ENCODE measurements at regions not wholly inside any gene's neighbourhood (a gene's known extent, or its start where the extent isn't known, plus 50 kb on each side); places are given as distances from the start of the nearest gene placed in this dataset.
"Not testable (repeated sequence)": the region's sequence is repeated elsewhere in the genome, so short reads cannot be mapped to it uniquely, and the experiment has no call there.

- no peak overlapping the region for H3K27ac ChIP-seq (ENCODE audit: low read depth in 1 of 2, low read length in 2 of 2)
- ChIA-PET POLR2A (no interaction called here), CTCF (interaction anchor here (1.3 kb wide), 1 partner anchor 19 kb away, joined by 3 read pairs; no protein-coding TSS in a partner anchor)
- H3K9me3 ChIP-seq (ENCODE audit: control insufficient read depth in 1 of 2, insufficient read depth in 1 of 2, low read length in 2 of 2), result no peaks in the 10 kb centered on the region
- Mint-ChIP-seq H3K27me3 (no peaks in the 10 kb centered on the region), H3K36me3 (ENCODE audit: low read depth) (no peaks in the 10 kb centered on the region), H3K9me3 (no peaks in the 10 kb centered on the region), H3K27ac (no peak overlapping the region), H3K4me3 (no peak overlapping the region), H3K4me1 (ENCODE audit: low read depth) (peaks cover 5% of the 10 kb centered on the region)
- TF ChIP-seq CTCF (IDR thresholded peaks at IDR 0.05), result no peak
- DNase-seq (no peak), ATAC-seq (ENCODE audit: poor library complexity) (no peak)
- H3K4me1 ChIP-seq (ENCODE audit: insufficient read depth, low read length), result no peaks in the 10 kb centered on the region
- H3K36me3 ChIP-seq (ENCODE audit: insufficient read depth, low read length), result no peaks in the 10 kb centered on the region
- no peak overlapping the region for H3K4me3 ChIP-seq (ENCODE audit: low read length)
- H3K27me3 ChIP-seq (ENCODE audit: control insufficient read depth in 1 of 2, insufficient read depth in 2 of 2, low read length in 2 of 2), result no peaks in the 10 kb centered on the region
- intact Hi-C loops (cut with DNase I, micrococcal nuclease), result no loop called here
These were observed 80.7 kb upstream of the EOMES start for GRCh38 chr3:27802849-27803248.

GRCh38 chr3:27805282-27805681 lies 83.2 kb upstream of the EOMES start:
- DNase-seq, result peak in 1 of 14 experiments; percentile 9
- H3K27ac Mint-ChIP-seq, result no peak overlapping the region
- Histone ChIP-seq H3K27me3 (ENCODE audit: control insufficient read depth in 1 of 2, insufficient read depth in 2 of 2, low read length in 2 of 2) (no peaks in the 10 kb centered on the region), H3K9me3 (ENCODE audit: control insufficient read depth in 1 of 2, insufficient read depth in 1 of 2, low read length in 2 of 2) (no peaks in the 10 kb centered on the region), H3K4me3 (ENCODE audit: low read length) (no peak overlapping the region), H3K4me1 (ENCODE audit: insufficient read depth, low read length) (no peaks in the 10 kb centered on the region), H3K27ac (ENCODE audit: low read depth in 1 of 2, low read length in 2 of 2) (no peak overlapping the region), H3K36me3 (ENCODE audit: insufficient read depth, low read length) (no peaks in the 10 kb centered on the region)
- H3K9me3 Mint-ChIP-seq, result no peaks in the 10 kb centered on the region
- CTCF ChIA-PET, result no interaction called here
- peaks cover 5% of the 10 kb centered on the region for H3K4me1 Mint-ChIP-seq (ENCODE audit: low read depth)
- POLR2A ChIA-PET, result no interaction called here
- H3K4me3 Mint-ChIP-seq, result no peak overlapping the region
- no peaks in the 10 kb centered on the region for H3K27me3 Mint-ChIP-seq
- intact Hi-C loops (cut with DNase I, micrococcal nuclease), result no loop called here
- no peaks in the 10 kb centered on the region for H3K36me3 Mint-ChIP-seq (ENCODE audit: low read depth)
- TF ChIP-seq CTCF (IDR thresholded peaks at IDR 0.05), result no peak
- no peak for ATAC-seq (ENCODE audit: poor library complexity)

GRCh38 chr3:27813255-27813654 lies 91.1 kb upstream of the EOMES start:
- H3K27me3 Mint-ChIP-seq, result no peaks in the 10 kb centered on the region

DNA sequence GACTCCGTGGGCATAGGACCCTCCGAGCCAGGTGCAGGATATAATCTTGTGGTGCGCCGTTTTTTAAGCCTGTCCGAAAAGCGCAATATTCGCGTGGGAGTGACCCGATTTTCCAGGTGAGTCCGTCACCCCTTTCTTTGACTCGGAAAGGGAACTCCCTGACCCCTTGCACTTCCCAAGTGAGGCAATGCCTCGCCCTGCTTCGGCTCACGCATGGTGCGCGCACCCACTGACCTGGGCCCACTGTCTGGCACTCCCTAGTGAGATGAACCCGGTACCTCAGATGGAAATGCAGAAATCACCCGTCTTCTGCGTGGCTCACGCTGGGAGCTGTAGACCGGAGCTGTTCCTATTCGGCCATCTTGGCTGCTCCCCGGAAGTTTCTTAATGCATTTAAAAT lies 99.5 kb upstream of the EOMES start:
- H3K4me1 ChIP-seq (ENCODE audit: insufficient read depth, low read length); H3K9me3 Mint-ChIP-seq; ATAC-seq (ENCODE audit: poor library complexity); H3K36me3 ChIP-seq (ENCODE audit: insufficient read depth, low read length); H3K4me3 Mint-ChIP-seq; H3K27ac ChIP-seq (ENCODE audit: low read depth in 1 of 2, low read length in 2 of 2); POLR2A ChIA-PET; intact Hi-C loops (cut with DNase I, micrococcal nuclease); H3K9me3 ChIP-seq (ENCODE audit: control insufficient read depth in 1 of 2, insufficient read depth in 1 of 2, low read length in 2 of 2); H3K4me1 Mint-ChIP-seq (ENCODE audit: low read depth); CTCF ChIA-PET; DNase-seq; H3K27me3 Mint-ChIP-seq; H3K27me3 ChIP-seq (ENCODE audit: control insufficient read depth in 1 of 2, insufficient read depth in 2 of 2, low read length in 2 of 2); H3K27ac Mint-ChIP-seq; H3K36me3 Mint-ChIP-seq (ENCODE audit: low read depth); H3K4me3 ChIP-seq (ENCODE audit: low read length): not testable (repeated sequence)

More at GRCh38 chr3:27813255-27813654, 91.1 kb upstream of the EOMES start:
- POLR2A ChIA-PET, result no interaction called here
- Histone ChIP-seq H3K27me3 (ENCODE audit: control insufficient read depth in 1 of 2, insufficient read depth in 2 of 2, low read length in 2 of 2) (no peaks in the 10 kb centered on the region), H3K4me3 (ENCODE audit: low read length) (no peak overlapping the region), H3K27ac (ENCODE audit: low read depth in 1 of 2, low read length in 2 of 2) (no peak overlapping the region), H3K36me3 (ENCODE audit: insufficient read depth, low read length) (no peaks in the 10 kb centered on the region), H3K9me3 (ENCODE audit: control insufficient read depth in 1 of 2, insufficient read depth in 1 of 2, low read length in 2 of 2) (no peaks in the 10 kb centered on the region), H3K4me1 (ENCODE audit: insufficient read depth, low read length) (no peaks in the 10 kb centered on the region)
- H3K27ac Mint-ChIP-seq, result no peak overlapping the region
- no peak for ATAC-seq (ENCODE audit: poor library complexity)
- no peak for DNase-seq
- no peak for TF ChIP-seq CTCF (IDR thresholded peaks at IDR 0.05)
- CTCF ChIA-PET, result no interaction called here
- no peak overlapping the region for H3K4me3 Mint-ChIP-seq
- no peaks in the 10 kb centered on the region for H3K36me3 Mint-ChIP-seq (ENCODE audit: low read depth)
- H3K9me3 Mint-ChIP-seq, result no peaks in the 10 kb centered on the region
- intact Hi-C loops (cut with DNase I, micrococcal nuclease), result no loop called here
- H3K4me1 Mint-ChIP-seq (ENCODE audit: low read depth), result no peaks in the 10 kb centered on the region
